ENCODE measurements at regions not wholly inside any gene's neighbourhood (a gene's known extent, or its start where the extent isn't known, plus 50 kb on each side); places are given as distances from the start of the nearest gene placed in this dataset.
A peak's percentile ranks its signal among the peaks of the same experiment; 100 is the strongest.
"Not testable (repeated sequence)": the region's sequence is repeated elsewhere in the genome, so short reads cannot be mapped to it uniquely, and the experiment has no call there.

- DNase-seq = no peak
These were observed 56.0 kb upstream of the LRPPRC start for GRCh38 chr2:44051593-44052347.

DNA sequence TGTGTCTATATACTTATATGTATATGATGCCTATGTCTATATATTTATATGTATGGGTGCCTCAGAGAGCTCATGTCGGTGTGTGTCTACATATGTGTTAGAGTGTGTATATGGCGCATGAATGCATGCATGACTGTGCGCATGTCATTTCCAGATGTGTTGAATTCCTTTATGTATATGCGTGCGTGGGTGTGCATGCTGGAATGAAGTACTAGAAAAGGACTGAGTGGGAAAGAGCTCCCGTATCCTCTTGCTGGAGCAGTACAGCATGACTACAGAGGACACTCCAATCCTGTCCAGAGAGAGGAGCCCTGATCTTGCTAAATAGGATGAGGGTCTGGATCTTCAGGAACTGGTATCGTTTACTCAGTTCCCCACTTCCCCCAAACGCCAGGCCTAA is 56.8 kb upstream of the LRPPRC start:
- DNase-seq = no peak

- DNase-seq = no peak
These were observed 57.3 kb upstream of the LRPPRC start for GRCh38 chr2:44053052-44053451.

DNA sequence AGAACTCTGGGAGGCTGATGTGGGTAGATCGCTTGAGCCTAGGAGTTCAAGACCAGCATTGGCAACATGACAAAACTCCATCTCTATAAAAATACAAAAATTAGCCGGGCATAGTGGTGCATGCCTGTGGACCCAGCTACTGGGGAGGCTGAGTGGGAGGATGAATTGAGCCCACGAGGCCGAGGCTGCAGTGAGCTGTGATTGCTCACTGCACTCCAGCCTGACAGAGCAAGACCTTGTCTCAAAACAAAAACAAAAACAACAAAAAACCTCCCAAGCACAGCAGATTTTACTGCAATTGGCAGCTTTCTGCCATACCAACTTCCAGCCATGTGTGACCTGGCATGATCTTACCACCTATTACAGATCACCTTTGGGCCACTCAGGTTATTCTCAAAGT is 57.7 kb upstream of the LRPPRC start:
- DNase-seq = no peak

- DNase-seq = no peak
These were observed 59.4 kb upstream of the LRPPRC start for GRCh38 chr2:44055229-44055628.

DNA sequence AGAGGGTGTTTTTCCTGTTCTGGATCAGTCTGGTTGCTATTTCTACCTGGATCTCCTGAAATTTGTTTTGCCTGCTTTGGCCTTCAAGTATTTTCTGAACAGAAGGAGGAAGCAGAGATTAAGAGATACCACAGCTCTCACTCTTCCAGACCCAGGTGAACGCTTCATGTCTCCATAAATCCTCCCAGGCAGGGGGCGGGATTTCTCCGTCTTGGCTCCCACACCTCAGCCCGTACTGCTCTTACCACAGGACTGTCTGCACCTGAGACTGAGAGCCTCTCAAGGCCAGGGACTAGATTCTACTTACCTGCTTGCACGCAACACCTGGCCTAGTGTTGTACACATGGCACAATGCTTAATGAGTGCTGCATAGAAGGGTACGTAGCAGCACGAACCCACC is 59.9 kb upstream of the LRPPRC start:
- DNase-seq = no peak

- DNase-seq = no peak
These were observed 61.2 kb upstream of the LRPPRC start for GRCh38 chr2:44056947-44057346.

GRCh38 chr2:44060286-44060685 is 64.5 kb upstream of the LRPPRC start:
- DNase-seq = not testable (repeated sequence)

GRCh38 chr2:44060990-44061389 is 65.2 kb upstream of the LRPPRC start:
- no peak for DNase-seq

GRCh38 chr2:44061469-44061868 is 65.7 kb upstream of the LRPPRC start:
- DNase-seq = no peak

DNA sequence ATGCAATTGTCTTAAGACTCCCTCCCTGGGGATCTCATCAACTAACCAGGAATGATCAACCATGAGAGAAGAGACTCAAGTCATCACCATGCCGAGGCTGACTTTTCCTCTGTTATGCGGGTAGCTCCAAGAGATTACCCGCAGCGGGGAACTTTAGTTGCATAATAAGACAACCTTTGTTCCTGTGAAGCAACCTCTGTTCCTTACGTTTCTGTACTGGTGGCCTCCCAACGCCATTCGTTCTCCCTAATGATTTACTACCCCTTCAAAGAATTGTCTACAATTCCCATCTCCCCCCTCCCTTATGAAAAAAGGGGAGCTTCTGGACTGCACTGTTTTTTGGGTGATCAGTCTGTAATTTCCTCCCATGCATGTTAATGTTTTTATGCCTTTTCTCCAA is 66.1 kb upstream of the LRPPRC start:
- DNase-seq = no peak

DNA sequence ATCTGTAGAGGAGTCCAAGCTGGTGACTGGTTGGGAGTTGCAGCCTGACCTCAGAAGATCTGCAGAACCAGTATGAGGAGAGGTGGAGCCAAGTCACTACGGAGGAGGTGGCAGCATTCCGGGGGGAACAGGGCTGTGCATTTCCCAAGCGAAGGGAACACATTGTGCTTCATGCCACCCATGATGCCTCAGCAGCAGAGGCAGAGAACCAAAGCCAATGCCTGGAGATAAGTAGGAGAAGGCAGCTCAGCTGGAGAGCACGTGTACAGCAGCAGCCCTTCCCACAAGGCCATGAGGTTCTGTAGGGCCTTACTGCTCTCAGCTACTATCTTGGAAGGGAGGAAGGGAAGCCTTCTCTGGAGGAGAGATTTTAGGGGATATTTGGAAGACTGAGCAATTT is 67.2 kb upstream of the LRPPRC start:
- DNase-seq = no peak

- DNase-seq = not testable (repeated sequence)
These were observed 68.5 kb upstream of the LRPPRC start for GRCh38 chr2:44064281-44064680.

DNA sequence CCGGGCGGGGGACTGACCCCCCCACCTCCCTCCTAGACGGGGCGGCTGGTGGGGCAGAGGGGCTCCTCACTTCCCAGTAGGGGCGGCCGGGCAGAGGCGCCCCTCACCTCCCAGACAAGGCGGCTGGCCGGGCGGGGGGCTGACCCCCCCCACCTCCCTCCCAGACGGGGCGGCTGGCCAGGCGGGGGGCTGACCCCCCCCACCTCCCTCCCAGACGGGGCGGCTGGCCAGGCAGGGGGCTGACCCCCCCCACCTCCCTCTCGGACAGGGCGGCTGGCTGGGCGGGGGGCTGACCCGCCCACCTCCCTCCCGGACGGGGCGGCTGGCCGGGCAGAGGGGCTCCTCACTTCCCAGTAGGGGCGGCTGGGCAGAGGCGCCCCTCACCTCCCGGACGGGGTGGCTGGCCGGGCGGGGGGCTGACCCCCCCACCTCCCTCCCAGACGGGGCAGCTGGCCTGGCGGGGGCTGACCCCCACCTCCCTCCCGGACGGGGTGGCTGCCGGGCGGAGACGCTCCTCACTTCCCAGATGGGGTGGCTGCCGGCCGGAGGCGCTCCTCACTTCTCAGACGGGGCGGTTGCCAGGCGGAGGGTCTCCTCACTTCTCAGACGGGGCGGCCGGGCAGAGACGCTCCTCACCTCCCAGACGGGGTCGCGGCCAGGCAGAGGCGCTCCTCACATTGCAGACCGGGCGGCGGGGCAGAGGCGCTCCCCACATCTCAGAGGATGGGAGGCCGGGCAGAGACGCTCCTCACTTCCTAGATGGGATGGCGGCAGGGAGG is 71.4 kb upstream of the LRPPRC start:
- DNase-seq = not testable (repeated sequence)

GRCh38 chr2:44067791-44068181 is 72.0 kb upstream of the LRPPRC start:
- DNase-seq = not testable (repeated sequence)

- no peak for DNase-seq
These were observed 75.8 kb upstream of the LRPPRC start for GRCh38 chr2:44071454-44072046.

DNA sequence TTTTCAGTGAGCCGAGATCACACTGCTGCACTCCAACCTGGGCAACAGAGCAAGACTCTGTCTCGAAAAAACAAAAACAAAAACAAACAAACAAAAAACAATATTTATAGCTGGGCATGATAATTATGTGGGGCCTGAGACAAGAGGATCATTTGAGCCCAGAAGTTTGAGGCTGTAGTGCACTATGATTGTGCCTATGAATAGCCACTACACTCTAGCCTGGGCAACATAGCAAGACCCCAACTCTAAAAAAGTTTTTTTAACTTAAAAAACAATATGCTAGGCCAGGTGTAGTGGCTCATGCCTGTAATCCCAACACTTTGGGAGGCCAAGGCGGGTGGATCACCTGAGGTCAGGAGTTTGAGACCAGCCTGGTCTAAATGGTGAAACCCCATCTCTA is 77.9 kb upstream of the LRPPRC start:
- DNase-seq = not testable (repeated sequence)

- DNase-seq = not testable (repeated sequence)
These were observed 79.0 kb upstream of the LRPPRC start for GRCh38 chr2:44074795-44075194.

DNA sequence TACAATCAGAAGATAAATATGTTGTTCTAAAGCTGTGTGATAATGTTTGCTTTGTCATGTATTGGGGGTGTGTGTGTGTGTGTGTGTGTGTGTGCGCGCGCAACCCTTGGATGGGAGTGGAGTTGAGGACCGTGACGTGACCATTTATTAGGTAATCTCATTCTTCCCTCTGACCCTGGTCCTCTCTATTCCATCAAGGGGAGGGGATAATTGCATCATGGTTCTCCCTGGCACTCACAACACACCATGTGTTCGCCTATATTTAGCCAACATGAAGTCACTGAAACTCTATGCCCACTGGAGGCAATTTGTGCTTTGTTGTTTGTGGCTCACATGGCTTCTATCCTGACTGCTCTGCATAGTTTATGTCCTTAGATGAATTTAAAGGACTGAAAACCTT is 79.8 kb upstream of the LRPPRC start:
- DNase-seq = peak; percentile 16 to 27

DNA sequence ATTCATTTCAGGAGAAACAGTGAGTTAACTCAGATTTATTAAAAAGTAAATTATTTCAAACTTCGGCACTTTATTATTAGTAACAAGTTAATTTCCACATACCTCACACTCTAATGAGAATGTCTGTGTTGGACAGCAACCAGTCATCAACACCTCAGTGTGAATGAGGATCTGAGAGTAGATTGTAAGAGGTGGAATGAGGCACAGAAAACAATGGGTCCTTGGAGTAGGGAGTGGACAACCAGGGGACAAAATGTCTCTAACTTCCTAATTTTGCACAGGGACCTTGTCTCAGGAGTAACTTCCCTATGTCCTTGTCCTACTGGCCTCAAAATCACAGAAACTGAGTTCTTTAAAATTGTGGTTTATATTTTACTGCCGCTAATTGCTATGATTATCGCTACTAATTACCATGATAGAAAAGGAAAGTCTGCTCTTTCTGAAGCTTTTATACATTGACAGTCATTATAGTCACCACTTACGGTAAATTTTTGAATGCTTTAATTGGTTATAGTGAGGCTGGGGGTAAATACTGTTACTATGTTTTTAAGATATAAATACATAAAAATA is 82.2 kb upstream of the LRPPRC start:
- DNase-seq = peak in 1 of 2 donors; percentile 23

- no peak for DNase-seq
These were observed 83.9 kb upstream of the LRPPRC start for GRCh38 chr2:44079686-44080085.

- DNase-seq = peak in 1 of 2 donors; percentile 23
These were observed 85.6 kb upstream of the PPM1B start for GRCh38 chr2:44083054-44083453.

- no peak for DNase-seq
These were observed 83.8 kb upstream of the PPM1B start for GRCh38 chr2:44084850-44085249.

Measured in inflammatory macrophage (primary cell).